H1 (cell line): ENCODE measurements at regions not wholly inside any gene's neighbourhood (a gene's known extent, or its start where the extent isn't known, plus 50 kb on each side); places are given as distances from the start of the nearest gene placed in this dataset.
A peak's percentile ranks its signal among the peaks of the same experiment; 100 is the strongest.

Experiments
- CTCF ChIA-PET: fragments of 300-600 bp; sonication (Branson Sonifier 250); formaldehyde crosslinking; loops from one replicate; lab custom pipeline; 2021; ENCODE audit not compliant: partially characterized antibody; lab: Charles Lee
- POLR2A ChIA-PET: fragments of 300-600 bp; sonication (Branson Sonifier 250); formaldehyde crosslinking; loops from one replicate; lab custom pipeline; 2021; ENCODE audit warnings: inconsistent platforms; ENCODE audit not compliant: partially characterized antibody; lab: Charles Lee
- DNase-seq, 2 experiments: peaks; one replicate each; pipeline versions ENCODE4 v3.0.0 to v3.0.0-alpha.2; 2010 to 2022; ENCODE audit warnings: low spot score in 2 of 2, low read depth in 1 of 2, mixed read lengths in 1 of 2
- FAIRE-seq: peaks from 2 replicates; lab custom pipeline; 2011; peaks lifted over from hg19 to GRCh38; lab: Jason Lieb, UNC
- H2AFZ ChIP-seq: 2 replicates; pipeline ENCODE4 v1.8.1; 2012; ENCODE audit warnings: low read length, inconsistent platforms
- H2AK5ac ChIP-seq: 2 replicates; pipeline ENCODE4 v1.6.1; 2013; ENCODE audit warnings: low read depth, low read length
- H2BK120ac ChIP-seq: replicated peaks from 2 replicates; pipeline ENCODE3; 2013; ENCODE audit warnings: low read depth, low read length, inconsistent platforms
- H2BK12ac ChIP-seq: 2 replicates; pipeline ENCODE4 v1.6.1; 2013; ENCODE audit warnings: low read depth, low read length
- H2BK15ac ChIP-seq: 2 replicates; pipeline ENCODE4 v1.6.1; 2013; ENCODE audit warnings: low read length
- H2BK20ac ChIP-seq: 2 replicates; pipeline ENCODE4 v1.6.1; 2013; ENCODE audit warnings: low read length
- H2BK5ac ChIP-seq: 2 replicates; pipeline ENCODE4 v1.6.1; 2013; ENCODE audit warnings: low read depth, low read length
- H3K14ac ChIP-seq: 2 replicates; pipeline ENCODE4 v1.6.1; 2013; ENCODE audit warnings: inconsistent platforms; ENCODE audit not compliant: insufficient read length
- H3K18ac ChIP-seq: 2 replicates; pipeline ENCODE4 v1.6.1; 2013; ENCODE audit warnings: low read length; ENCODE audit errors: extremely low read depth
- H3K23ac ChIP-seq: 2 replicates; pipeline ENCODE4 v1.6.1; 2013; ENCODE audit warnings: inconsistent platforms; ENCODE audit not compliant: insufficient read length
- H3K23me2 ChIP-seq: 2 replicates; pipeline ENCODE4 v1.6.1; 2013; ENCODE audit warnings: low read depth, low read length
- H3K27ac ChIP-seq: 2 replicates; pipeline ENCODE4 v1.6.1; 2011; ENCODE audit warnings: low read depth, low read length, inconsistent platforms
- H3K27me3 ChIP-seq, 4 experiments: replicated peaks in 1 of 4; 1 replicate in 1 of 4; 2 replicates in 3 of 4; pipeline versions ENCODE4 v1.6.1 to v1.8.1; 2011 to 2013; ENCODE audit warnings: low read length in 3 of 4, mild to moderate bottlenecking in 3 of 4, inconsistent platforms in 2 of 4, mixed read lengths in 2 of 4, moderate library complexity in 1 of 4; ENCODE audit not compliant: control insufficient read depth in 3 of 4, insufficient read depth in 3 of 4; ENCODE audit errors: extremely low read depth in 1 of 4
- H3K36me3 ChIP-seq, 4 experiments: 2 replicates each; pipeline versions ENCODE4 v1.6.1 to v1.8.1; 2011 to 2013; ENCODE audit warnings: mild to moderate bottlenecking in 4 of 4, low read length in 3 of 4, moderate library complexity in 2 of 4, control low read depth in 1 of 4, inconsistent platforms in 1 of 4; ENCODE audit not compliant: insufficient read depth in 4 of 4, control insufficient read depth in 2 of 4
- H3K4ac ChIP-seq: replicated peaks from 2 replicates; pipeline ENCODE3; 2013; ENCODE audit warnings: low read length, low read depth, mixed read lengths, inconsistent platforms; ENCODE audit not compliant: insufficient read length
- H3K4me1 ChIP-seq, 4 experiments: replicated peaks in 1 of 4; 1 replicate in 1 of 4; 2 replicates in 3 of 4; pipeline versions ENCODE4 v1.6.1 to v1.8.1; 2011 to 2013; ENCODE audit warnings: low read length in 3 of 4, inconsistent platforms in 2 of 4, mixed read lengths in 1 of 4; ENCODE audit not compliant: insufficient read depth in 4 of 4, control insufficient read depth in 3 of 4
- H3K4me2 ChIP-seq, 2 experiments: 2 replicates each; pipeline versions ENCODE4 v1.6.1 to v1.8.1; 2011 to 2013; ENCODE audit warnings: low read depth in 2 of 2, low read length in 2 of 2, control low read depth in 1 of 2, inconsistent platforms in 1 of 2, mild to moderate bottlenecking in 1 of 2; ENCODE audit not compliant: insufficient read depth in 1 of 2
- H3K4me3 ChIP-seq, 4 experiments: fragments of 200-600, 300-600 bp in 1 of 4; sonication (generic), shearing (Covaris generic), sonication (Bioruptor Twin) in 1 of 4; 2 replicates each; pipeline versions ENCODE4 v1.5.1 to v1.8.1; 2011 to 2016; ENCODE audit warnings: low read length in 4 of 4, low read depth in 3 of 4, control low read depth in 2 of 4, inconsistent platforms in 2 of 4, mild to moderate bottlenecking in 2 of 4, mixed read lengths in 1 of 4, moderate library complexity in 1 of 4; ENCODE audit not compliant: insufficient read depth in 2 of 4; ENCODE audit errors: extremely low read depth in 1 of 4
- H3K56ac ChIP-seq: replicated peaks from 2 replicates; pipeline ENCODE3; 2013; ENCODE audit warnings: low read depth, mild to moderate bottlenecking, mixed read lengths, low read length, inconsistent platforms; ENCODE audit not compliant: insufficient read length
- H3K79me1 ChIP-seq: 2 replicates; pipeline ENCODE4 v1.6.1; 2013; ENCODE audit warnings: low read depth, low read length, control low read depth
- H3K79me2 ChIP-seq, 2 experiments: 2 replicates each; pipeline versions ENCODE4 v1.6.1 to v1.8.1; 2012 to 2013; ENCODE audit warnings: low read length in 2 of 2, mild to moderate bottlenecking in 2 of 2, inconsistent platforms in 1 of 2; ENCODE audit not compliant: insufficient read depth in 2 of 2, control insufficient read depth in 1 of 2
- H3K9ac ChIP-seq, 4 experiments: replicated peaks in 1 of 4; 1 replicate in 1 of 4; 2 replicates in 3 of 4; pipeline versions ENCODE4 v1.6.1 to v1.8.1; 2011 to 2013; ENCODE audit warnings: low read depth in 3 of 4, low read length in 3 of 4, control low read depth in 2 of 4, mild to moderate bottlenecking in 2 of 4, moderate library complexity in 2 of 4, inconsistent platforms in 1 of 4; ENCODE audit errors: extremely low read depth in 1 of 4
- H3K9me3 ChIP-seq, 2 experiments: 2 replicates each; pipeline versions ENCODE4 v1.6.1 to v1.8.1; 2012 to 2013; ENCODE audit warnings: mild to moderate bottlenecking in 2 of 2, moderate library complexity in 2 of 2, control low read depth in 1 of 2, inconsistent platforms in 1 of 2, low read depth in 1 of 2, low read length in 1 of 2, mixed read lengths in 1 of 2; ENCODE audit not compliant: insufficient read depth in 2 of 2
- H4K20me1 ChIP-seq, 2 experiments: replicated peaks in 1 of 2; 2 replicates each; pipeline versions ENCODE3 to v1.8.1; 2011 to 2013; ENCODE audit warnings: inconsistent platforms in 2 of 2, low read length in 2 of 2, mild to moderate bottlenecking in 1 of 2; ENCODE audit not compliant: insufficient read depth in 2 of 2, control insufficient read depth in 1 of 2
- H4K5ac ChIP-seq: 2 replicates; pipeline ENCODE4 v1.6.1; 2013; ENCODE audit warnings: low read length, low read depth, mixed read lengths, inconsistent platforms; ENCODE audit not compliant: insufficient read length
- H4K8ac ChIP-seq: 2 replicates; pipeline ENCODE4 v1.8.0; 2013; ENCODE audit warnings: mild to moderate bottlenecking, moderate library complexity, low read length, inconsistent platforms; ENCODE audit not compliant: insufficient read depth; ENCODE audit errors: extremely low read depth
- H4K91ac ChIP-seq: replicated peaks from 2 replicates; pipeline ENCODE3; 2013; ENCODE audit warnings: low read length, mixed read lengths, inconsistent platforms; ENCODE audit not compliant: insufficient read length
- CBX5 ChIP-seq: fragments of 300-800, 300-1000 bp; sonication (generic); IDR thresholded peaks from 2 replicates; pipeline ENCODE4 v1.7.1; 2016; ENCODE audit warnings: antibody characterized with exemption, low read length, low read depth
- CREB1 ChIP-seq: IDR thresholded peaks from 2 replicates; pipeline ENCODE4 v1.6.1; 2012; ENCODE audit warnings: inconsistent platforms
- EGR1 ChIP-seq: IDR thresholded peaks from 2 replicates; pipeline ENCODE4 v1.6.1; 2011; ENCODE audit warnings: low read depth, low read length, borderline replicate concordance
- EZH2 ChIP-seq: fragments of 200-600 bp; sonication (generic); IDR thresholded peaks from 2 replicates; pipeline ENCODE4 v1.7.1; 2012; ENCODE audit warnings: low read depth, mild to moderate bottlenecking, moderate library complexity, low read length, inconsistent platforms; ENCODE audit not compliant: severe bottlenecking
- GTF2F1 ChIP-seq: IDR thresholded peaks from 2 replicates; pipeline ENCODE4 v1.6.1; 2012; ENCODE audit warnings: low read depth, low read length, improper control_type of control experiment, borderline replicate concordance
- KDM1A ChIP-seq: fragments of 200-600, 300-600 bp; sonication (generic); IDR thresholded peaks from 2 replicates; pipeline ENCODE4 v1.7.1; 2016; ENCODE audit warnings: mild to moderate bottlenecking, low read length, borderline replicate concordance
- SIX5 ChIP-seq: IDR thresholded peaks from 2 replicates; pipeline ENCODE4 v1.6.1; 2011; ENCODE audit warnings: mild to moderate bottlenecking, low read depth, low read length
- ZNF274 ChIP-seq: IDR thresholded peaks from 2 replicates; pipeline ENCODE4 v1.7.0; 2012; ENCODE audit warnings: low read length, borderline replicate concordance; ENCODE audit errors: extremely low read depth
- WGBS, 2 experiments: shearing (Covaris generic) in 1 of 2; methylation state at CpG; one replicate each; pipeline versions ENCODE4 v1.1.6 to v1.1.7; 2013 to 2015; ENCODE audit warnings: low lambda C conversion rate in 2 of 2, mixed read lengths in 2 of 2, inconsistent platforms in 1 of 2, low coverage in 1 of 2, missing lambda C conversion rate in 1 of 2; ENCODE audit not compliant: insufficient replicate concordance in 2 of 2, insufficient coverage in 1 of 2, insufficient read length in 1 of 2; ENCODE audit errors: extremely low coverage in 1 of 2, missing lambda C conversion rate in 1 of 2; 5-methylcytosine and 5-hydroxymethylcytosine counted together

- Histone ChIP-seq H3K56ac (no peak overlapping the region), H2AK5ac (no peak overlapping the region), H3K23ac (no peak overlapping the region), H3K9ac (no peak overlapping the region), H2BK5ac (no peak overlapping the region), H3K4ac (no peak overlapping the region), H3K36me3 (no peaks in the 10 kb centered on the region), H2BK15ac (no peak overlapping the region), H3K4me1 (no peaks in the 10 kb centered on the region), H3K4me2 (no peak overlapping the region), H3K27me3 (no peaks in the 10 kb centered on the region), H3K4me3 (no peak overlapping the region), H3K9me3 (no peaks in the 10 kb centered on the region), H2BK12ac (no peak overlapping the region), H4K5ac (no peak overlapping the region), H3K23me2 (no peaks in the 10 kb centered on the region), H3K27ac (no peak overlapping the region), H2BK20ac (no peak overlapping the region), H2BK120ac (no peak overlapping the region), H4K8ac (no peak overlapping the region), H3K79me2 (no peaks in the 10 kb centered on the region), H2AFZ (0 out of 2 replicates have a peak overlapping the region, but pooled peaks have one; percentile 59), H3K18ac (no peak overlapping the region), H3K79me1 (no peaks in the 10 kb centered on the region), H3K14ac (no peak overlapping the region), H4K91ac (no peak overlapping the region), H4K20me1 (no peaks in the 10 kb centered on the region)
- TF ChIP-seq ZNF274 (no peak), KDM1A (no peak), EGR1 (no peak), SIX5 (no peak), EZH2 (no peak), CBX5 (no peak), GTF2F1 (no peak), CREB1 (no peak)
- POLR2A ChIA-PET = no interaction called here
- 40% methylated on average over 1 of the region's 1 CpG; no CpG with 5 or more reads in 1 of the 2 experiments for WGBS, 2 experiments
- CTCF ChIA-PET = interaction anchor here (1.1 kb wide), 1 partner anchor 694 kb away, joined by 4 read pairs; no protein-coding TSS in a partner anchor
- DNase-seq (no peak), FAIRE-seq (no peak)
Observed at GRCh38 chr2:4653991-4654390, 950.6 kb downstream of the DCDC2C start.
